KMS-11 (cell line): ENCODE measurements at regions not wholly inside any gene's neighbourhood (a gene's known extent, or its start where the extent isn't known, plus 50 kb on each side); places are given as distances from the start of the nearest gene placed in this dataset.
"Not testable (repeated sequence)": the region's sequence is repeated elsewhere in the genome, so short reads cannot be mapped to it uniquely, and the experiment has no call there.

Experiments used
- H2AFZ ChIP-seq: fragments of 200-600 bp; sonication (generic); 2 replicates; pipeline ENCODE4 v1.6.1; 2016; ENCODE audit warnings: antibody characterized with exemption, mixed run types, low read depth
- H3K27ac ChIP-seq: fragments of 200-600 bp; sonication (generic); 2 replicates; pipeline ENCODE4 v1.6.1; 2016; ENCODE audit warnings: mild to moderate bottlenecking, mixed run types
- H3K27me3 ChIP-seq: fragments of 200-600 bp; sonication (generic); 2 replicates; pipeline ENCODE4 v1.6.1; 2017; ENCODE audit warnings: mild to moderate bottlenecking, low read depth, mixed run types, moderate library complexity; ENCODE audit not compliant: insufficient read depth
- H3K36me3 ChIP-seq: fragments of 200-600 bp; sonication (generic); 2 replicates; pipeline ENCODE4 v1.6.1; 2017; ENCODE audit warnings: mild to moderate bottlenecking, mixed run types; ENCODE audit not compliant: insufficient read depth
- H3K4me1 ChIP-seq: fragments of 200-600 bp; sonication (generic); 2 replicates; pipeline ENCODE4 v1.6.1; 2016; ENCODE audit warnings: mild to moderate bottlenecking, low read depth, mixed run types; ENCODE audit not compliant: poor library complexity, severe bottlenecking
- H3K4me2 ChIP-seq: fragments of 200-600 bp; sonication (generic); 2 replicates; pipeline ENCODE4 v1.7.0; 2016; ENCODE audit warnings: mild to moderate bottlenecking, mixed run types
- H3K4me3 ChIP-seq: fragments of 200-600 bp; sonication (generic); IDR thresholded peaks from 2 replicates; pipeline ENCODE4 v1.6.1; 2017; ENCODE audit warnings: low read depth, low read length, mixed read lengths; ENCODE audit not compliant: insufficient read depth
- H3K79me2 ChIP-seq: fragments of 200-600 bp; sonication (generic); 2 replicates; pipeline ENCODE4 v1.6.1; 2016; ENCODE audit warnings: low read depth, mixed run types; ENCODE audit not compliant: insufficient read depth
- H3K9ac ChIP-seq: fragments of 200-600 bp; sonication (generic); 2 replicates; pipeline ENCODE4 v1.6.1; 2016; ENCODE audit warnings: mild to moderate bottlenecking, mixed run types
- H4K20me1 ChIP-seq: fragments of 200-600 bp; sonication (generic); 2 replicates; pipeline ENCODE4 v1.6.1; 2016; ENCODE audit warnings: mild to moderate bottlenecking, mixed run types; ENCODE audit not compliant: insufficient read depth
- TF ChIP-seq, protein P1 (sequence below): fragments of 200-600 bp; sonication (generic); conservative IDR thresholded peaks from 2 replicates; pipeline ENCODE4 v1.6.1; 2017; ENCODE audit warnings: low read depth, mild to moderate bottlenecking, antibody characterized with exemption, low read length, moderate library complexity, mixed read lengths

DNA sequence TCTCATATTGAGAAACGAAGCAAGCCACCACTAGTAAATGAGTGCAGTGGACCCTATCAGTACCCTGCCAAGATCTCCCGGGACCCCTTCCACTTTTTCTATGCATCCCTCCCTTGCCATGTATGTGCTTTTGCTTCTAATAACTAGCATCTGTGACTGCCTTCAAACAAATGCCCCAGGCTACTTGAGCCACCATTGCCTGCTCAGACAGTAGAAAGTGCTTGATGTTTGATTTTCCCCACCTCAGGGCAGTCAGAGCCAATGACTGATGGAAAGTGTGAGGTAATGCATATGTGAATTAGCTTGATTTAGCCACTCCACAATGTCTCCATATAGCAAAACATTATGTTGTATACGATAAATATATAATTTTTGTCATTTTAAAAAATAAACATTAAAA lies 797.3 kb upstream of the ACO1 start:
- Histone ChIP-seq H3K9ac (no peak overlapping the region), H3K79me2 (no peaks in the 10 kb centered on the region), H2AFZ (no peak overlapping the region), H3K4me2 (no peak overlapping the region), H4K20me1 (no peaks in the 10 kb centered on the region), H3K36me3 (no peaks in the 10 kb centered on the region), H3K27me3 (no peaks in the 10 kb centered on the region), H3K4me1 (no peaks in the 10 kb centered on the region), H3K27ac (no peak overlapping the region), H3K4me3 (no peak overlapping the region)
- TF ChIP-seq, protein P1, sequence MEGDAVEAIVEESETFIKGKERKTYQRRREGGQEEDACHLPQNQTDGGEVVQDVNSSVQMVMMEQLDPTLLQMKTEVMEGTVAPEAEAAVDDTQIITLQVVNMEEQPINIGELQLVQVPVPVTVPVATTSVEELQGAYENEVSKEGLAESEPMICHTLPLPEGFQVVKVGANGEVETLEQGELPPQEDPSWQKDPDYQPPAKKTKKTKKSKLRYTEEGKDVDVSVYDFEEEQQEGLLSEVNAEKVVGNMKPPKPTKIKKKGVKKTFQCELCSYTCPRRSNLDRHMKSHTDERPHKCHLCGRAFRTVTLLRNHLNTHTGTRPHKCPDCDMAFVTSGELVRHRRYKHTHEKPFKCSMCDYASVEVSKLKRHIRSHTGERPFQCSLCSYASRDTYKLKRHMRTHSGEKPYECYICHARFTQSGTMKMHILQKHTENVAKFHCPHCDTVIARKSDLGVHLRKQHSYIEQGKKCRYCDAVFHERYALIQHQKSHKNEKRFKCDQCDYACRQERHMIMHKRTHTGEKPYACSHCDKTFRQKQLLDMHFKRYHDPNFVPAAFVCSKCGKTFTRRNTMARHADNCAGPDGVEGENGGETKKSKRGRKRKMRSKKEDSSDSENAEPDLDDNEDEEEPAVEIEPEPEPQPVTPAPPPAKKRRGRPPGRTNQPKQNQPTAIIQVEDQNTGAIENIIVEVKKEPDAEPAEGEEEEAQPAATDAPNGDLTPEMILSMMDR, result no peak

DNA sequence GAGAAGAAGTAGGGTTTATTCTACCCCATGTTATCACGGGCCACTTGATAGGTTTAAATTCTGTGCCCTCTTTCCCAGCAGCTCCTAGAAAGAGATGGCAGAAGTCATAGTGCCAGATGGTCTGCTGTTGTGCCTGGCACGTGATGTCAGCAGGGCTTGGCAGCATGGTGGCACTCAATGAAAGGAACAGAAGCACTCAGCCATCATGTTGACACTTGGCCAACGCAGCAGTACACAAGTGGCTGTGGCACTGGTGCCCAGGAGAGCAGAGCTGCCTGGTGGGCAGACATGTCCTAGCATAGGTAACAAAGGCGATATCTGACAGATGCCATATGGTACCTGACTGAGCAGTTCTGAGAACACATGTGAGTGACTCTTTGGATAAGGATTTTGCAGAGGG lies 796.4 kb upstream of the ACO1 start:
- Histone ChIP-seq H3K4me3 (no peak overlapping the region), H3K9ac (no peak overlapping the region)
- TF ChIP-seq, protein P1, result no peak

DNA sequence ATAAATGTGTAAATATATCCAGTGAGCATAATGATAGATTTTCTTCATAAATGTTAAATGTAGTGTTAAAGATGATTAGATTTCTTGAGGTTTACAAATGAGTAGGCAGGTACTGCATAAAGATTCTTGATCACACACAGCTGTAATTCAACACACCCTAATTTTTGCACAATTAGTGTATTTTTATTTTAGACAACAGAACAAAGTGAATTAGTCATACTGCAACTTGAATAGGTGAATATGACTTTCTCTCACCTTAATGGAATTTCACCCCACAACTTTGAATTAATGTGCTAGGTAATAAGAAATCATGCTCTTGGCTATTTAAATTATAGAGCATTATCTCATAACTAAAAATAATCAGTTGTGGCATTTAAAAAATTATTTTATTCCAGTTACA lies 795.7 kb upstream of the ACO1 start:
- Histone ChIP-seq H3K27ac (no peak overlapping the region), H2AFZ (no peak overlapping the region), H3K9ac (no peak overlapping the region), H3K36me3 (no peaks in the 10 kb centered on the region), H3K27me3 (no peaks in the 10 kb centered on the region), H3K4me3 (no peak overlapping the region), H3K79me2 (no peaks in the 10 kb centered on the region), H4K20me1 (no peaks in the 10 kb centered on the region), H3K4me1 (no peaks in the 10 kb centered on the region), H3K4me2 (no peak overlapping the region)
- TF ChIP-seq, protein P1, result no peak

More for the DNA sequence above, 796.4 kb upstream of the ACO1 start:
- no peaks in the 10 kb centered on the region for H3K79me2 ChIP-seq
- H3K27ac ChIP-seq, result no peak overlapping the region
- H3K4me2 ChIP-seq, result no peak overlapping the region
- H3K4me1 ChIP-seq, result no peaks in the 10 kb centered on the region
- H3K36me3 ChIP-seq, result no peaks in the 10 kb centered on the region
- no peaks in the 10 kb centered on the region for H4K20me1 ChIP-seq
- no peak overlapping the region for H2AFZ ChIP-seq
- no peaks in the 10 kb centered on the region for H3K27me3 ChIP-seq

DNA sequence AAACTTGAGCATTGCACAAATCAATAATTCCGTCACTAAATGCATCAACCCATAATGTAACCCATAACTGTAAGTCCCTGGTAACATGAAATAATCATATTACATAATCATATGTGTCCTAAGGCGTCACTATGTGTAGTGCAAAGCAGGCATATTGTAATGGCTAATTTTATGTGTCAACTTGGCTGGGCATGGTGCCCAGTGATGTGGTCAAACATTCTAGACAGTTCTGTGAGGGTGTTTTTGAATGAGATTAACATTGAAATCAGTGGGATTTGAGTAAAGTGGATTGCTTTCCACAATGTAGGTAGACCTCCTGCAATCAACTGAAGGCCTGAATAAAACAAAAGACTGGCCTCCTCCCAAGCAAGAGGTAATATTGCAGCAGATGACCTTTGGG lies 794.4 kb upstream of the ACO1 start:
- H3K4me2 ChIP-seq, result no peak overlapping the region
- no peak overlapping the region for H3K27ac ChIP-seq
- H2AFZ ChIP-seq, result no peak overlapping the region
- H3K79me2 ChIP-seq, result no peaks in the 10 kb centered on the region
- TF ChIP-seq, protein P1, result no peak
- H3K9ac ChIP-seq, result no peak overlapping the region
- H3K4me1 ChIP-seq, result no peaks in the 10 kb centered on the region
- H3K36me3 ChIP-seq, result no peaks in the 10 kb centered on the region
- H3K27me3 ChIP-seq, result no peaks in the 10 kb centered on the region
- H4K20me1 ChIP-seq, result no peaks in the 10 kb centered on the region
- no peak overlapping the region for H3K4me3 ChIP-seq

DNA sequence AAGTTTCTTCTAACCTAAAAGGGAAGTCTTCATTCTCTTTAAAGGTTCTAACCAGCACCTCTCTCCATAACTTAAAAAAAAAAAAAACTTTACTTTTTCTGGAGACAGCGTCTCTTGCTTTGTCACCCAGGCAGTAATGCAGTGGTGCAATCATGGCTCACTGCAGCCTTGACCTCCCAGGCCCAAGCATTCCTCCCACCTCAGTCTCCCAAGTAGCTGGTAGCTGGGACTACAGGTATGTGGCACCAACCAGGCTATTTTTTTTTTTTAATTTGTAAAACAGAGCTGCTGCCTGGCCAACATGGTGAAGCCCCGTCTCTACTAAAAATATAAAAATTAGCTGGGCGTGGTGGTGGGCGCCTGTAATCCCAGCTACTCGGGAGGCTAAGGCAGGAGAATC lies 787.4 kb upstream of the ACO1 start:
- peaks cover 11% of the 10 kb centered on the region for H3K4me1 ChIP-seq
- not testable (repeated sequence) for H2AFZ ChIP-seq, H3K36me3 ChIP-seq, H3K4me3 ChIP-seq, H3K4me2 ChIP-seq, H3K9ac ChIP-seq, H3K27ac ChIP-seq, H3K27me3 ChIP-seq, H4K20me1 ChIP-seq, H3K79me2 ChIP-seq
